ENCODE measurements at regions not wholly inside any gene's neighbourhood (a gene's known extent, or its start where the extent isn't known, plus 50 kb on each side); places are given as distances from the start of the nearest gene placed in this dataset.
"Not testable (repeated sequence)": the region's sequence is repeated elsewhere in the genome, so short reads cannot be mapped to it uniquely, and the experiment has no call there.

- DNase-seq (ENCODE audit: low spot score) = no peak
Measured at GRCh38 chr2:58769864-58770234, 528.7 kb upstream of the FANCL start.

DNA sequence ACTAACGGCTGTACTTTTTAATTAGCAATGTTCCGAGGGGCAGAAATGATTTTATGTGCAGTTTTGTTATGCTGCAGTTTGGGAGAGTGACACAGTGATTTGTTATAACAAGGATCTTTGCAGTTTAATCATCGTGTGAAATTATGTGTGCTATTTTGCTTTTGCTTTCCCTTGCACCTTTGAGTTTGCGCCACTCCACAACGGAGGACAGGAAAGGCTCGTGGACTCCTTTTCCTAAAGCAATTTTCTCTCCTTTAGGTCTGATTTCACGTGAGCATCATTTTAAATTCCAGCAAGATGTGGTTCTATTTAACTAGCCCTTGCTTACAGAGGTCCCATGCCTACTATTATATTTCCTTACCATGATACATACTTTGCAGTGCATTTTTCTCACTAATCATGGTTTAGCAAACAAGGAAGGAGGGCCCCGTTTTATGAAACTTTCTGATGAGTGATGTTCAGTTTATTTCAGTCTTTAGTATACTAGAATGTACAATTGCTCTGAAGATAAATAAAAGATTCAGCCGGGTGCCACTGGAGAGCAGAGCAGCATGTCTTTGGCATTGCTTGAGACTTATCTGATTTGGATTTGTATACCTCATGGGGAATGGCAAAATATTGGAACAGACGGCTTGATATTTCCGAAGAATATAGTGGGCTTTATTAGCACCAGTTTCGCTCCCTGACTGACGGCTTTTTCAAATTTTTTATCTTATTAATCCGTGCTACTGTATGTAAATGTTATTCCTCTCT is 528.2 kb upstream of the FANCL start:
- DNase-seq (ENCODE audit: low spot score) = no peak

DNA sequence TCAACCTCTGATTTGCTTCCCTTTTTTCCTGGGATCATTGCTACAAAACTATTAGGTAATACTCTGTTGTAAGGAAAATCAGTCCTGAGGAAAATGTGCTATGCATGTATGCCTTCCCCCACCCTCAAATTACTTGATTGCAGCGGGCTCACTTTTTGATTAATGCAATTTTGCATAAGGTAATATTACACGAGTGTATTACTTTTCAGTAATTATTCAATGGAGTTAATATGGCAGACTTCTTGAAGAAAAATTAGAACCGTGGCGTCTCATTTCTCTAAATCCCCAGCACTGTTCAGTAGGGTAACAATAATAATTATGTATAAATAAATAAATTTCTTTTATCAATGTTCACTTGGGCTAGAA is 527.6 kb upstream of the FANCL start:
- no peak for DNase-seq (ENCODE audit: low spot score)

GRCh38 chr2:58767828-58768714 is 526.9 kb upstream of the FANCL start:
- no peak for DNase-seq (ENCODE audit: low spot score)

GRCh38 chr2:58764338-58765104 is 523.4 kb upstream of the FANCL start:
- no peak for DNase-seq (ENCODE audit: low spot score)

DNA sequence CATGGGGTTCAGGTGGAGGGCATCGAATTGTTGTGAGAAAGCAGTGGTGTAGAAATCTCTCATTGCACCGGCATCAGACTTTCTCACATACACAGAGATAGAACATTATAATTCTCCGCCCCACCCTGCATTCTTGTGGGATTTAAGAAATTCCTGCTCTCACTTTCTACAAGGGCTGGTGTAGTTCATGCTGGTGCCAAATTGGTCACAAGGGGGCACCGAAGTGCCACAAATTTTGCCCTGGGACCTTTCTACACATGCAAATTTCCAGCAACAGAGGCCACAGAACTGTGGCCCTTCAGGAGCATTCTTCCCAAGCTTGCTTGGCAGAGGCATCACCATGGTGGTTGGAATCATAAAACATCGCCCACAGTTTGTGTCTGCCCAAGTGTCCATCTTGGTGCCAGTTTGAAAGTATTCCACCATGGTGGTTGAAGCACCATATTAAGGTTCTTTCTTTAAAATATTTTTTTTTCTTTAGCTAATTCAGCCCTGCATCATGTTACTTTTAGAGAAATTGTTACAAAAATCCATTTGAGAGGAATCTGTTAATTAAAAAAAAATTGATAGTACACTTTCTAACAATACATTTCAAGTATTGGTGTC is 521.2 kb upstream of the FANCL start:
- DNase-seq (ENCODE audit: low spot score) = peak; percentile 85

DNA sequence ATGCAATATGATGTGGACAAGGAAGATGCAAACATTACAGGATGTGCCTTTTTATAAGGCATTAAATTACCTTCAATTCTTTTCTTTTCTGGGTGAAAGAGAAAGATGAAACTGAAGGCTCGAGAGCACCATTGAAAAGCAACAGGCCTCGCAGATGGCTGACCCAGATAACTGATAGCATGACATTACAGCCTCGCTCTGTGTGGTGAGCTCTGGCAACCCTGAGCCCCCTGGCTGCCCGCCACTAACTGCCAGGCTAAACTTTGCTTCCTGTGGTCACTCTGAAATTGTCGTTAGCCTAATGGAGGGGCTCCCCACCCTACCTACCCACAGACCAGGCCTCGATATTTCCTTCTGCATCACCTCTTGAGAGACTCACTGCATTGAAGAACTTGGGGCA is 516.8 kb upstream of the FANCL start:
- no peak for DNase-seq (ENCODE audit: low spot score)

DNA sequence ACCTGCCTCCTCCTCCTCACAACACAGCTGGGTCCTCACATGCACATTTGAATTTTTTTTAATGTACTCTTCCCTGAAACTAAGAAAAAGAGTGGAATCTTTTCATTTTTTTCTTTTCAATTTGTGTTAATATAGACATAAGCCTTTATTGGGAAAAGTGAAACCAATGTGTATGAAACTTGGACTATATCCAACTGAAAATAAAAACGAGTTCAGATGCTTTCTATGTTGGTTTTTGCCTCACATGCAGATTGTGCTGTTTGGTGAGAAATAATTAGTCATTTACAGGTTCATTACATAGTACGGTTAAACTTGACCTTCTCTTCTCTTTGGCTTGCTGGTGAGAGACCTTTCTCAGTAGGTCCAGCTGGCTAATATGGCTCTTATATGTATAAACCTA is 515.2 kb upstream of the FANCL start:
- no peak for DNase-seq (ENCODE audit: low spot score)

DNA sequence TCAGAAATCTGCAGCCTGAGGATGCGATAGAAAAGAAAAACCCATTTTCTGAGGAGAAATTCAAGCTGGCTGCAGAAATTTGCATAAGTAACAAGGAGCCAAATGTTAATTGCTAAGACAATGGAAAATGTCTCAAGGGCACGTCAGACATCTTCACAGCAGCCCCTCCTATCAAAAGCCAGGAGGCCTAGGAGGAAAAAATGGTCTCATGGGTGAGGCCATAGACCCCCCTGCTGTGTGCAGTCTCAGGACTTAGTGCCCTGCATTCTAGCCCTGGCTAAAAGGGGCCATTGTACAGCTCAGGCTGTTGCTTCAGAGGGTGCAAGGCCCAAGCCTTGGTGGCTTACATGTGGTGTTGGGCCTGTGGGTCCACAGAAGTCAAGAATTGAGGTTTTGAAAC is 511.4 kb upstream of the FANCL start:
- not testable (repeated sequence) for DNase-seq (ENCODE audit: low spot score)

DNA sequence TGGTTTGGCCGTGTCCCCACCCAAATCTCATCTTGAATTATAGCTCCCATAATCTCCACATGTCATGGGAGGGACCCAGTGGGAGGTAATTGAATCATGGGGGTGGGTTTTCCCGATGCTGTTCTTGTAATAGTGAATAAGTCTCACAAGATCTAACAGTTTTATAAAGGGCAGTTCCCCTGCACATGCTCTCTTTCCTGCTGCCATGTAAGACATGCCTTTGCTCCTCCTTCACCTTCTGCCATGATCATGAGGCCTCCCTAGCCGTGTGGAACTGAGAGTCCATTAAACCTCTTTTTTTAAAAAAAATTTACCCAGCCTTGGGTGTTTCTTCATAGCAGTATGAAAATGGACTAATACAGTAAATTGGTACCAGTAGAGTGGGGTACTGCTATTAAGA is 510.6 kb upstream of the FANCL start:
- not testable (repeated sequence) for DNase-seq (ENCODE audit: low spot score)

- DNase-seq (ENCODE audit: low spot score) = no peak
Measured at GRCh38 chr2:58749041-58749440, 507.9 kb upstream of the FANCL start.

- not testable (repeated sequence) for DNase-seq (ENCODE audit: low spot score)
Measured at GRCh38 chr2:58745334-58745733, 504.2 kb upstream of the FANCL start.

- no peak for DNase-seq (ENCODE audit: low spot score)
Measured at GRCh38 chr2:58740426-58740825, 499.3 kb upstream of the FANCL start.

DNA sequence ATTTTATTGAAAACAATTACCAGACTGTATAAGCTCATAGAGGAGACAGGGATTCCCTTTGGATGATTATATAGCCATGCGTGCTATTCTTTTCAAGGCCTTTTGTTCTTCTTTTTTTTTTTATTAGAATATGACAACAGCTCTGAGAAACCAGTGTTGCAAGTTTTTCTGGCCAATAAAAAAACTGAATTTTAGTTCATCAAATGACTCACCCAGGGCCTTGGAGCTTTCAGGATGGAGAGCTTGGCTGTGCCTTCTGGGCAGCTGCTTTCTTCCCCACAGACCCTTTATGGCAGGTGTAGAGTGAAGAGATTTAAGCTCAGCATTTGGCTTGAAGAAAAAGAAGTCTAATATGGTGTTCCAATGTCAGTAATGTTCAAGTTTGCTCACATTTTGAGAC is 497.9 kb upstream of the FANCL start:
- no peak for DNase-seq (ENCODE audit: low spot score)

DNA sequence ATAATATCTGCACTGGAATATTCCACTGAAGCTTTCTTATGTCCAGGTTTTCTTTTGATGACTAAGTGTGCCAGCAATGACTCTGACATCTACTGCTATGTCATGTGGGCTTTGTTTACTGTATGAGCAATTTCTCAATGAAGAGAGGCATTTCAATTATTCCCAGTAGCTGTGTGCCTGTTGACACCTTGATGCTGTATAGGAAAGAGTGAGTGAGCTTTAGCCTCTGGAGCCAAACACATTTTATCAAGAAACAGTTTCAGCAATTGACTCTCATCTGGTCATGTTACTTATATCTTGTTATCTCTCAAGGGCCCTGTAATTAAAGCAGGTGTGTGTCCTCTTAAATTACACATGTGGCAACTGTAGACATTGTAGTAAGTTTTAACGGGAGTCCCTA is 493.2 kb upstream of the FANCL start:
- DNase-seq (ENCODE audit: low spot score) = no peak

GRCh38 chr2:58732999-58733398 is 491.9 kb upstream of the FANCL start:
- no peak for DNase-seq (ENCODE audit: low spot score)

DNA sequence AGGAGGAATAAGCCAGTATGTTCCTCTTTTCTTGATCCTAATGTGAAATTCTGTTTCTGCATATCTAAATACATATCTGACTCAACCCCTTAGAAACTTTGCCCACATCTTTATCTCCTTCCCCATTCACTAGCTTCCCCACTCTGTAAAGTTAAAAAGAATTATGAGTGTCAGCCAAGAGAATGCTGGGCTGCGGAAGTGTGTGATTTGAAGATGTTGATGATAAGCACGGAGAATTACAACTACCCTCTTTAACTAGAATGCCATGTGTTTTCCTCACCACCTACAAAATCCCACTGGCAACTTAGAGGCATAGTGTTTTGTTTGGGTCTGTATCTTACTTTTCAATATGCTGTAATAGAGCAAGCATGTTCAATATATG is 490.4 kb upstream of the FANCL start:
- DNase-seq (ENCODE audit: low spot score) = no peak

DNA sequence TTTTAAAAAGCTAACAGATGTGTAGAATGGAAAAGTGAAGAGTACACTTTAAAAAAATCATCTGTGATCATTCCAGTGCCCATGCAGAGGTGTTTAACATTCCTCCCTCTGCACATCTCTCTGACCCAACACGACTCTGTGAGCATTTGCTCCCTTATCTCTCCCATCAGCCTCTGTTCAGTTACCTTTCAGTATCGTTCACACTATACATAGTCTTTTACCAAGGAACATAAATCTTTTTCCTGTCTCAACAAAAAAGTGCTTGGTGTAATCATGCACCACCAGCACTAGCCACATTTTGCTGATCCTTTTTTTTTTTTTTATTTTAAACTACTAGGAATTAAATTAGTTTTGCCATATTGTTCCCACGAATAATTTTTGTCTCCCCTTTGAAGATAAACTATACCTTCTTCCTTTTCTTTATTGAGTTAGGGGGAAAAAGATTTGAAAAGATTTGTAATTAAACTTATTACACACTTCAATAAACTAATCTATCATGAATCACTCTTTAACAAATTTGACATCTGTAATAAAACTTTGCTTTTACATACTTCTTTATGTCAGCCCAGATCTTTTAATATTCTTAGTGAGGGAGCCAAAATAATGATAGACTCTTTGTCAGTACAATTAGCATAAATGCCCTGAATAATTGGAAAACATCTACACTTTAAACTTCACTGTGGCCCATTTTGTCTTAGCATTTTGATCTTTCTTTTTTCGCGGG is 489.8 kb upstream of the FANCL start:
- no peak for DNase-seq (ENCODE audit: low spot score)

GRCh38 chr2:58727981-58728656 is 487.0 kb upstream of the FANCL start:
- DNase-seq (ENCODE audit: low spot score) = no peak

- no peak for DNase-seq (ENCODE audit: low spot score)
Measured at GRCh38 chr2:58721912-58722591, 480.9 kb upstream of the FANCL start.

Measured in ecto neural progenitor cell (in vitro differentiated cells).